Right lobe of liver (tissue), 6 donors: ENCODE measurements at regions not wholly inside any gene's neighbourhood (a gene's known extent, or its start where the extent isn't known, plus 50 kb on each side); places are given as distances from the start of the nearest gene placed in this dataset.

Source experiments
- ATAC-seq, 4 donors: fragments of 200-7000 bp; cut with Tn5 transposase; one replicate each; pipeline ENCODE4 v1.9.1; 2020; ENCODE audit warnings: mild to moderate bottlenecking in 4 of 4, moderate library complexity in 4 of 4
- DNase-seq, 3 donors: peaks; one replicate each; pipeline ENCODE4 v3.0.0-alpha.2; 2020
- H3K27ac ChIP-seq, 3 donors: fragments of 200-600 bp; one replicate each; pipeline ENCODE4 v1.8.0; 2022
- H3K27me3 ChIP-seq, 2 donors: fragments of 200-600 bp; one replicate each; pipeline ENCODE4 v1.8.0; 2022
- H3K36me3 ChIP-seq, 4 donors: fragments of 200-600 bp; sonication (generic) in 1 of 4; one replicate each; pipeline versions ENCODE4 v1.5.1 to v1.8.0; 2017 to 2022; ENCODE audit warnings: control low read depth in 1 of 4
- H3K4me1 ChIP-seq, 4 donors: fragments of 200-600 bp; sonication (generic) in 1 of 4; one replicate each; pipeline versions ENCODE4 v1.5.1 to v1.8.0; 2017 to 2022; ENCODE audit warnings: control low read depth in 1 of 4
- H3K4me3 ChIP-seq, 3 donors: fragments of 200-600 bp; one replicate each; pipeline ENCODE4 v1.8.0; 2022
- H3K9me3 ChIP-seq, 4 donors: fragments of 200-600 bp; sonication (generic) in 1 of 4; one replicate each; pipeline versions ENCODE4 v1.5.1 to v1.8.0; 2017 to 2022; ENCODE audit warnings: control low read depth in 1 of 4
- CTCF ChIP-seq, 4 donors: fragments of 200-600 bp in 3 of 4; fragments of 450-650 bp in 1 of 4; IDR thresholded peaks; one replicate each; pipeline versions ENCODE4 v1.5.1 to v1.8.0; 2016 to 2022; ENCODE audit warnings: antibody characterized with exemption in 4 of 4, mild to moderate bottlenecking in 2 of 4
- POLR2A ChIP-seq: fragments of 450-650 bp; IDR thresholded peaks from one replicate; pipeline ENCODE4 v1.6.1; 2017; ENCODE audit warnings: antibody characterized with exemption, mild to moderate bottlenecking
- WGBS: methylation state at CpG from one replicate; pipeline ENCODE4 v1.1.6; 2018; ENCODE audit warnings: low coverage, low lambda C conversion rate; ENCODE audit not compliant: insufficient coverage; ENCODE audit errors: missing lambda C conversion rate; 5-methylcytosine and 5-hydroxymethylcytosine counted together
- intact Hi-C, 2 donors: fragments of 100-400 bp; cut with DNase I; formaldehyde crosslinking; loops; one replicate each; pipeline versions ENCODE4 v1.11.2 to v1.14.1; 2022
- donor health status: DM: no; HTN: yes; CAD: no.
- donor health status: DM: no; HTN: no; CAD: no.
- donor health status: DM: no; HTN: no; CAD: no.
- donor health status: DM: no; HTN: yes; CAD: no.
- donor health status: DM: no; HTN: yes; CAD: no.

- Histone ChIP-seq H3K9me3 (no peaks in the 10 kb centered on the region), H3K27ac (no peak overlapping the region), H3K36me3 (no peaks in the 10 kb centered on the region), H3K4me3 (no peak overlapping the region), H3K4me1 (no peaks in the 10 kb centered on the region), H3K27me3 (no peaks in the 10 kb centered on the region)
- 14% methylated on average over 2 of the region's 2 CpGs for WGBS
- intact Hi-C loops: no loop called here
- ATAC-seq (peak in 1 of 4 donors; percentile 12), DNase-seq (no peak)
- TF ChIP-seq CTCF (IDR thresholded peaks at IDR 0.05): no peak
- no peak for TF ChIP-seq POLR2A
Observed at GRCh38 chr4:189504220-189504619, 436.5 kb upstream of the FRG1 start.

GRCh38 chr4:189505380-189505779, 435.3 kb upstream of the FRG1 start:
- no peak for TF ChIP-seq CTCF (IDR thresholded peaks at IDR 0.05)
- TF ChIP-seq POLR2A: no peak
- ATAC-seq (peak in 1 of 4 donors; percentile 20), DNase-seq (no peak)
- H3K36me3 ChIP-seq: no peaks in the 10 kb centered on the region
- H3K27ac ChIP-seq: no peak overlapping the region
- no peak overlapping the region for H3K4me3 ChIP-seq
- 54% methylated on average over 2 of the region's 3 CpGs for WGBS
- intact Hi-C loops: no loop called here
- H3K9me3 ChIP-seq: no peaks in the 10 kb centered on the region
- no peaks in the 10 kb centered on the region for H3K4me1 ChIP-seq
- no peaks in the 10 kb centered on the region for H3K27me3 ChIP-seq

GRCh38 chr4:189506080-189506479, 434.6 kb upstream of the FRG1 start:
- H3K4me3 ChIP-seq: no peak overlapping the region
- DNase-seq (no peak), ATAC-seq (no peak)
- no peak for TF ChIP-seq CTCF (IDR thresholded peaks at IDR 0.05)
- TF ChIP-seq POLR2A: no peak
- H3K9me3 ChIP-seq: no peaks in the 10 kb centered on the region
- H3K27ac ChIP-seq: no peak overlapping the region
- H3K36me3 ChIP-seq: no peaks in the 10 kb centered on the region
- WGBS: 52% methylated on average over 10 of the region's 10 CpGs
- no peaks in the 10 kb centered on the region for H3K27me3 ChIP-seq
- no peaks in the 10 kb centered on the region for H3K4me1 ChIP-seq
- intact Hi-C loops: no loop called here

GRCh38 chr4:189507060-189507459, 433.6 kb upstream of the FRG1 start:
- intact Hi-C loops: no loop called here
- H3K27me3 ChIP-seq: no peaks in the 10 kb centered on the region
- WGBS: 48% methylated on average over 2 of the region's 2 CpGs
- H3K4me1 ChIP-seq: no peaks in the 10 kb centered on the region
- DNase-seq: no peak
- TF ChIP-seq CTCF (IDR thresholded peaks at IDR 0.05): no peak
- no peak for TF ChIP-seq POLR2A
- no peaks in the 10 kb centered on the region for H3K36me3 ChIP-seq
- no peak overlapping the region for H3K4me3 ChIP-seq
- no peak overlapping the region for H3K27ac ChIP-seq
- no peak for ATAC-seq
- H3K9me3 ChIP-seq: no peaks in the 10 kb centered on the region

- 20% methylated on average over 1 of the region's 1 CpG for WGBS
- intact Hi-C loops: no loop called here
- Histone ChIP-seq H3K27ac (no peak overlapping the region), H3K9me3 (no peaks in the 10 kb centered on the region), H3K4me3 (no peak overlapping the region), H3K27me3 (no peaks in the 10 kb centered on the region), H3K36me3 (no peaks in the 10 kb centered on the region), H3K4me1 (no peaks in the 10 kb centered on the region)
- TF ChIP-seq CTCF (IDR thresholded peaks at IDR 0.05): no peak
- no peak for TF ChIP-seq POLR2A
- ATAC-seq: no peak
- no peak for DNase-seq
Observed at GRCh38 chr4:189510601-189511000, 430.1 kb upstream of the FRG1 start.
